Heart right ventricle (tissue), 16 donors: ENCODE measurements at regions not wholly inside any gene's neighbourhood (a gene's known extent, or its start where the extent isn't known, plus 50 kb on each side); places are given as distances from the start of the nearest gene placed in this dataset.
A peak's percentile ranks its signal among the peaks of the same experiment; 100 is the strongest.

Source experiments
- ATAC-seq, 8 donors: fragments of 200-7000 bp; cut with Tn5 transposase; one replicate each; pipeline ENCODE4 v1.9.1; 2020; ENCODE audit warnings: mild to moderate bottlenecking in 8 of 8, moderate library complexity in 8 of 8, moderate number of reproducible peaks in 1 of 8
- DNase-seq, 2 donors: peaks; one replicate each; pipeline ENCODE4 v3.0.0-alpha.2; 2020
- H3K27ac ChIP-seq, 10 donors: fragments of 200-600 bp; sonication (generic) in 2 of 10; one replicate each; pipeline versions ENCODE4 v1.5.0 to v1.8.0; 2020 to 2022; ENCODE audit warnings: mild to moderate bottlenecking in 3 of 10
- H3K27me3 ChIP-seq, 7 donors: fragments of 200-600 bp; one replicate each; pipeline ENCODE4 v1.8.0; 2021 to 2022; ENCODE audit warnings: mild to moderate bottlenecking in 2 of 7
- H3K36me3 ChIP-seq, 9 donors: fragments of 200-600 bp; sonication (generic) in 1 of 9; one replicate each; pipeline versions ENCODE4 v1.5.0 to v1.8.0; 2020 to 2022; ENCODE audit warnings: mild to moderate bottlenecking in 2 of 9
- H3K4me1 ChIP-seq, 9 donors: fragments of 200-600 bp; sonication (generic) in 1 of 9; one replicate each; pipeline versions ENCODE4 v1.5.0 to v1.8.0; 2020 to 2022; ENCODE audit warnings: mild to moderate bottlenecking in 4 of 9
- H3K4me3 ChIP-seq, 10 donors: fragments of 200-600 bp; sonication (generic) in 2 of 10; one replicate each; pipeline versions ENCODE4 v1.5.0 to v1.8.0; 2020 to 2022; ENCODE audit warnings: mild to moderate bottlenecking in 7 of 10, moderate library complexity in 2 of 10
- H3K9me3 ChIP-seq, 11 donors: fragments of 200-600 bp in 10 of 11; sonication (generic) in 2 of 11; one replicate each; pipeline versions ENCODE4 v1.5.0 to v1.8.0; 2013 to 2022; ENCODE audit warnings: mild to moderate bottlenecking in 2 of 11, control low read depth in 1 of 11, moderate library complexity in 1 of 11
- CTCF ChIP-seq, 9 donors: fragments of 200-600 bp; sonication (generic) in 2 of 9; IDR thresholded peaks; one replicate each; pipeline versions ENCODE4 v1.5.0 to v1.8.0; 2021 to 2022; ENCODE audit warnings: antibody characterized with exemption in 9 of 9, mild to moderate bottlenecking in 5 of 9, moderate library complexity in 1 of 9
- WGBS, 2 donors: extraction: QIAGEN DNeasy Blood & Tissue Kit; methylation state at CpG; one replicate each; pipeline ENCODE4 v1.1.7; 2013; ENCODE audit warnings: inconsistent platforms in 1 of 2; 5-methylcytosine and 5-hydroxymethylcytosine counted together
- intact Hi-C, 10 donors: fragments of 100-400 bp; cut with DNase I; formaldehyde crosslinking; loops; one replicate each; pipeline versions ENCODE4 v1.11.1 to v1.14.2; 2022
- donor health status: Arrhythmogenic right ventricular cardiomyopathy.
- donor health status: ischemic (EF 13 %, LVEDD 7.1; RV severe dilation, severe dysfunction).
- donor health status: healthy with polysubstance abuse.
- donor health status: DM: no; HTN: yes; CAD: no.
- donor health status: DM: no; HTN: no; CAD: no.
- donor health status: ischemic (EF 25% LVEDD 6.9; RV normal size, moderate dysfunction).
- donor health status: ischemic (EF 25% LVEDD 5.7; RV mildly dilated, moderate dysfunction).
- donor health status: healthy.
- donor health status: DM: yes; HTN: yes; CAD: no.
- donor health status: Ischemic cardiomyopathy.
- donor health status: ischemic (EF 35%, LVEDD 5.7; RV mildly dilated, moderate dysfunction).
- donor health status: nonischemic (EF 11% LVEDD 7.7; RV severe dilation, severe dysfunction).
- donor health status: DM: yes; HTN: yes; CAD: no.
- donor health status: PGD.
- donor health status: ischemic (EF 29% LVEDD 5.4; RV normal size, mild dysfunction).
- donor health status: nonischemic (EF 23%, LVEDD 6.1; RV moderate dilation, normal function).

GRCh38 chr9:106712279-106712678, 150.7 kb upstream of the ZNF462 start:
- H3K27me3 ChIP-seq: no peaks in the 10 kb centered on the region
- H3K27ac ChIP-seq: no peak overlapping the region
- peaks cover 0 to 18% (median 13%) of the 10 kb centered on the region in 9 donors for H3K4me1 ChIP-seq
- no peak for TF ChIP-seq CTCF (IDR thresholded peaks at IDR 0.05)
- H3K36me3 ChIP-seq: no peaks in the 10 kb centered on the region
- H3K4me3 ChIP-seq: no peak overlapping the region
- WGBS, 2 donors: 97 to 98% methylated on average over 4 of the region's 4 CpGs
- intact Hi-C loops: no loop called here
- DNase-seq (no peak), ATAC-seq (no peak)
- H3K9me3 ChIP-seq: no peaks in the 10 kb centered on the region

DNA sequence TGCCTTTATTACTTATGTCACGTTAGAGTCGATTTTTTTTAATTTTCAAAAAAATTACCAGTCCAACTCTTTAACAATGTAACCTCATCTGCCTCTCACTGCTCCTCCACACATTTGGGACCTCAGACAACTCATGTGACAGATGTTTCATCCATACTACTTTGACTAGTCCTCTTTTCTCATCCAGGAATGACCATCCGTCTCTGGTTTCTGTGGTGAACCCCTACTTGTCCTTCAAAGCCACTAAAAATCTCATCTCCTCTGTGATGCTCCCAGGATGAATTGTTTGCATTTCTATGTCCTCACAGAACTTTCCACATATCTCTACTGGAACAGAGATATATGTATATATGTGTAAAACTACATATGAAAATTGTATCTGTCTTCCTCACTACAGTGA, 149.8 kb upstream of the ZNF462 start:
- DNase-seq (no peak), ATAC-seq (no peak)
- no peak for TF ChIP-seq CTCF (IDR thresholded peaks at IDR 0.05)
- 95 to 96% methylated on average over 3 of the region's 3 CpGs for WGBS, 2 donors
- Histone ChIP-seq H3K36me3 (no peaks in the 10 kb centered on the region), H3K27ac (no peak overlapping the region), H3K27me3 (no peaks in the 10 kb centered on the region), H3K4me1 (peaks cover 0 to 17% (median 8%) of the 10 kb centered on the region in 9 donors), H3K4me3 (no peak overlapping the region), H3K9me3 (no peaks in the 10 kb centered on the region)
- intact Hi-C loops: no loop called here

DNA sequence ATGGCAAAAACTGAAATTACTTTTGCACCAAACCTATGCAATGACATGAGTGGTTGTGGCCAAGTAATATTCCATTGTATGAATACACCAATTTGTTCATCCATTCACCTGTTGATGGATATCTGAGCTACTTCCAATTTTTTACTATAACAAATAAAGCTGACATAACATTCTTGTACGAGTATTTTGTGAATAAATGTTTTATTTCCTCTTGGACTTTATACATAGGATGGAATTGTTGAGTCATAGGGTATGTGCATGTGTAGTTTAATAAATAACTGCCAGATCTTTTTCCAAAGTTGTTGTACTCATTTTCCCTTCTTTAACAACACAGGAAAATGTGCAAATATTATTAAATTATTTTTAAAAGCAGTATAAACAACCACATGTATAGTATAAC, 146.1 kb upstream of the ZNF462 start:
- ATAC-seq: no peak
- Histone ChIP-seq H3K9me3 (no peaks in the 10 kb centered on the region), H3K27me3 (no peaks in the 10 kb centered on the region), H3K4me1 (peaks cover 0 to 16% (median 5%) of the 10 kb centered on the region in 9 donors), H3K36me3 (no peaks in the 10 kb centered on the region), H3K27ac (no peak overlapping the region), H3K4me3 (no peak overlapping the region)
- no peak for DNase-seq
- intact Hi-C loops: no loop called here
- WGBS, 2 donors: 25 to 78% methylated on average over 1 of the region's 1 CpG
- TF ChIP-seq CTCF (IDR thresholded peaks at IDR 0.05): no peak

GRCh38 chr9:106717686-106718085, 145.3 kb upstream of the ZNF462 start:
- intact Hi-C loops: no loop called here
- TF ChIP-seq CTCF (IDR thresholded peaks at IDR 0.05): peak in 1 of 9 donors; percentile 5
- Histone ChIP-seq H3K36me3 (no peaks in the 10 kb centered on the region), H3K4me3 (no peak overlapping the region), H3K27me3 (no peaks in the 10 kb centered on the region), H3K9me3 (no peaks in the 10 kb centered on the region), H3K27ac (no peak overlapping the region), H3K4me1 (peaks cover 0 to 22% (median 7%) of the 10 kb centered on the region in 9 donors)
- DNase-seq: no peak
- ATAC-seq: no peak
- 78 to 81% methylated on average over 2 of the region's 2 CpGs for WGBS, 2 donors

- no peaks in the 10 kb centered on the region for H3K36me3 ChIP-seq
- no peak for TF ChIP-seq CTCF (IDR thresholded peaks at IDR 0.05)
- no peaks in the 10 kb centered on the region for H3K27me3 ChIP-seq
- DNase-seq: no peak
- H3K27ac ChIP-seq: peak overlapping the region in 1 of 10 donors; percentile 17
- intact Hi-C loops: no loop called here
- no peak overlapping the region for H3K4me3 ChIP-seq
- H3K4me1 ChIP-seq: peaks cover 0 to 26% (median 7%) of the 10 kb centered on the region in 9 donors
- no peaks in the 10 kb centered on the region for H3K9me3 ChIP-seq
- ATAC-seq: peak in 2 of 8 donors; percentile 19 to 42
These were observed 144.0 kb upstream of the ZNF462 start for GRCh38 chr9:106718936-106719335.
